GM19467 (cell line): ENCODE measurements at regions not wholly inside any gene's neighbourhood (a gene's known extent, or its start where the extent isn't known, plus 50 kb on each side); places are given as distances from the start of the nearest gene placed in this dataset.
A peak's percentile ranks its signal among the peaks of the same experiment; 100 is the strongest.
"Not testable (repeated sequence)": the region's sequence is repeated elsewhere in the genome, so short reads cannot be mapped to it uniquely, and the experiment has no call there.

Experiments
- ATAC-seq: cut with Tn5 transposase; IDR thresholded peaks from one replicate; pipeline ENCODE4 v1.9.1; 2021; ENCODE audit warnings: mild to moderate bottlenecking, moderate library complexity; ENCODE audit not compliant: unreplicated experiment

GRCh38 chr10:16116404-16117304 lies 256.3 kb upstream of the MINDY3 start:
- no peak for ATAC-seq

- ATAC-seq: no peak
Observed at GRCh38 chr10:16117305-16117695, 257.0 kb upstream of the MINDY3 start.

GRCh38 chr10:16119445-16119844 lies 259.1 kb upstream of the MINDY3 start:
- no peak for ATAC-seq

- no peak for ATAC-seq
Observed at GRCh38 chr10:16120563-16120962, 260.3 kb upstream of the MINDY3 start.

GRCh38 chr10:16141499-16141898 lies 281.2 kb upstream of the MINDY3 start:
- ATAC-seq: no peak

GRCh38 chr10:16146993-16147392 lies 286.7 kb upstream of the MINDY3 start:
- ATAC-seq: no peak

GRCh38 chr10:16155834-16156233 lies 281.0 kb upstream of the PTER start:
- ATAC-seq: no peak

GRCh38 chr10:16156681-16157080 lies 280.1 kb upstream of the PTER start:
- no peak for ATAC-seq

- not testable (repeated sequence) for ATAC-seq
Observed at GRCh38 chr10:16165067-16165466, 271.7 kb upstream of the PTER start.

- no peak for ATAC-seq
Observed at GRCh38 chr10:16182144-16182543, 254.7 kb upstream of the PTER start.

GRCh38 chr10:16182688-16183087 lies 254.1 kb upstream of the PTER start:
- ATAC-seq: no peak

- ATAC-seq: no peak
Observed at GRCh38 chr10:16184096-16184597, 252.7 kb upstream of the PTER start.

GRCh38 chr10:16184906-16185305 lies 251.9 kb upstream of the PTER start:
- ATAC-seq: no peak

- no peak for ATAC-seq
Observed at GRCh38 chr10:16186564-16186963, 250.2 kb upstream of the PTER start.

GRCh38 chr10:16187161-16187560 lies 249.6 kb upstream of the PTER start:
- ATAC-seq: no peak

- no peak for ATAC-seq
Observed at GRCh38 chr10:16192337-16192736, 244.5 kb upstream of the PTER start.

GRCh38 chr10:16193241-16193640 lies 243.6 kb upstream of the PTER start:
- ATAC-seq: no peak

GRCh38 chr10:16195178-16195769 lies 241.5 kb upstream of the PTER start:
- ATAC-seq: peak; percentile 93

GRCh38 chr10:16195894-16196293 lies 240.9 kb upstream of the PTER start:
- ATAC-seq: no peak

- ATAC-seq: no peak
Observed at GRCh38 chr10:16199216-16199615, 237.6 kb upstream of the PTER start.

GRCh38 chr10:16223618-16224017 lies 213.2 kb upstream of the PTER start:
- ATAC-seq: not testable (repeated sequence)

- no peak for ATAC-seq
Observed at GRCh38 chr10:16227674-16228073, 209.1 kb upstream of the PTER start.
